ENCODE measurements at regions not wholly inside any gene's neighbourhood (a gene's known extent, or its start where the extent isn't known, plus 50 kb on each side); places are given as distances from the start of the nearest gene placed in this dataset.

DNA sequence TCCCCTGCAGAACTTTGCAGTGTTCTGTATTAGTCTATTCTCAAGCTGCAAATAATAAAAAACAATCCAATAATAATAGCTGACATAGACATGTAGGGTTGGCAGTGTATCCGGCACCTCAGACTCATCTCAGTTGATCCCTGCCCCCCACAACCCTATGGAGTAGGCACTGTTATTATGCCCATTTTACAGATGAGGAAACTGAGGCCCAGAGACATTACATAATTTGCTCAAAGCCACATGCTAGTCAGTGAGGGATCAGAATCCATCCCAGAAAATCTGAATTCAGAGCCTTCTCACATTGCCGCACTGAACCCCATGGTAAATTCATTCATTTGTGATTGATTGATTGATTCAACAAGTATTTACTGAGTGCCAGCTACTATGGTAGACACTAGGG, 226.6 kb upstream of the PWP1 start:
- no peak overlapping the region for H3K9ac ChIP-seq (ENCODE audit: low read depth in 1 of 2, low read length in 2 of 2)
- no peaks in the 10 kb centered on the region for H3K36me3 ChIP-seq (ENCODE audit: control insufficient read depth in 2 of 2, insufficient read depth in 2 of 2, low read length in 2 of 2)
- H3K4me3 ChIP-seq (ENCODE audit: low read length in 2 of 2), result no peak overlapping the region
- no peaks in the 10 kb centered on the region for H3K27me3 ChIP-seq (ENCODE audit: control insufficient read depth in 2 of 2, insufficient read depth in 2 of 2, low read length in 2 of 2)
- no peaks in the 10 kb centered on the region for H3K9me3 ChIP-seq (ENCODE audit: control insufficient read depth in 2 of 2, low read length in 2 of 2)
- no peak overlapping the region for H3K27ac ChIP-seq (ENCODE audit: low read depth in 2 of 2, low read length in 2 of 2)
- H3K4me1 ChIP-seq (ENCODE audit: control insufficient read depth in 2 of 2, insufficient read depth in 2 of 2, low read length in 2 of 2), result no peaks in the 10 kb centered on the region

DNA sequence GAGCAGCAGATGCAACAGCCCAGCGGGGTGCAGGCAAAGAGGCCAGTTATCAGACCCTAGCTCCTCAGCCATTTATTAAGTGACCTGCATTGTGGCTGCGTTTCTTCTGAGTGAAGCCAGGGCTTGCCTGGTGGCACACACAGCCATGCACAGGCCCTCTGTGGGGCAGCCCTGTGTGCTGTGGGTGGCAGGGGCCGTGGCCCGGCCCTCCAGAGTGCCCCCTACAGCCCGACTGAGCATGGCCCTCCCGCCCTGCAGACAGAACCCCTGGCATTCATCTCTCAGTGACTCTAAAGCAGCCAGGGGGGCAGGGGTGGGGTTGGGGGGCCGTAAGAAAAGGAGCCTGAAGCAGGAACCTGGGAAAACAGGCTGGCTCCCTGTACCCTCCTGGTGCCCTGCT, 226.0 kb upstream of the PWP1 start:
- Histone ChIP-seq H3K4me3 (ENCODE audit: low read length in 2 of 2) (no peak overlapping the region), H3K9me3 (ENCODE audit: control insufficient read depth in 2 of 2, low read length in 2 of 2) (no peaks in the 10 kb centered on the region), H3K27ac (ENCODE audit: low read depth in 2 of 2, low read length in 2 of 2) (no peak overlapping the region)

GRCh38 chr12:107461222-107461975, 224.2 kb upstream of the PWP1 start:
- H3K4me3 ChIP-seq (ENCODE audit: low read length in 2 of 2), result no peak overlapping the region

More for the DNA sequence above, 226.0 kb upstream of the PWP1 start:
- Histone ChIP-seq H3K4me1 (ENCODE audit: control insufficient read depth in 2 of 2, insufficient read depth in 2 of 2, low read length in 2 of 2) (no peaks in the 10 kb centered on the region), H3K27me3 (ENCODE audit: control insufficient read depth in 2 of 2, insufficient read depth in 2 of 2, low read length in 2 of 2) (no peaks in the 10 kb centered on the region), H3K36me3 (ENCODE audit: control insufficient read depth in 2 of 2, insufficient read depth in 2 of 2, low read length in 2 of 2) (no peaks in the 10 kb centered on the region), H3K9ac (ENCODE audit: low read depth in 1 of 2, low read length in 2 of 2) (no peak overlapping the region)

DNA sequence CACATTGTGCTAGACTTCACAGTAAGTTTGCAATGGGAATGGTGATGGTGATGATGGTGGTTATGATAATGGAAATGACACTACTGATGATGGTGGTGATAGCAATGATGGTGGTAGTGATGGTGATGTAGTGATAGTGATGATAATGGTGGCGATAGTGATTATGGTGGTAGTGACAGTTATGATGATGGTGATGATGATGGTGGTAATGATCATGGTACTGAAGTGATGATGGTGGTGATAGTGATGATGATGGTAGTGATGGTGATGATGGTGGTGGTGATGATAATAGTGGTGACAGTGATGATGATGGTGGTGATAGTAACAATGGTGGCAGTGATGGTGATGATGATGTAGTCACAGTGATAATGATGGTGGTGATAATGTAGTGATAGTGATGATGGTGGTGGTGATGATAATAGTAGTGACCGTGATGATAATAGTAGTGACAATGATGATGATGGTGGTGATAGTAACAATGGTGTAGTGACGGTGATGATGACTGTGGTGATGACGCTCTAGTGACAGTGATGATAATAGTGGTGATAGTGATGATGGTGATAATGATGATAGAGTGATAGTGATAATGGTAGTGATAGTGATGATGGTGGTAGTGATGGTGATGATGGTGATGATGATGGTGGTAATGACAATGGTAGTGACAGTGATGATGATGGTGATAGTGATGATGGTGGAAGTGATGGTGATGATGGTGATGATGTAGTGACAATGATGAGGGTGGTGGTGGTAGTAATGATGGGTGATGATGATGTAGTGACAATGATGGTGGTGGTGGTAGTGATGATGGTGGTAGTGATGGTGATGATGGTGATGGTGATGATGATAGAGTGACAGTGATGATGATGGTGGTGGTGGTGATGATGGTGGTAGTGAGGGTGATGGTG, 222.9 kb upstream of the PWP1 start:
- no peaks in the 10 kb centered on the region for H3K9me3 ChIP-seq (ENCODE audit: control insufficient read depth in 2 of 2, low read length in 2 of 2)
- no peak overlapping the region for H3K4me3 ChIP-seq (ENCODE audit: low read length in 2 of 2)
- no peak overlapping the region for H3K9ac ChIP-seq (ENCODE audit: low read depth in 1 of 2, low read length in 2 of 2)
- H3K27ac ChIP-seq (ENCODE audit: low read depth in 2 of 2, low read length in 2 of 2), result no peak overlapping the region
- H3K27me3 ChIP-seq (ENCODE audit: control insufficient read depth in 2 of 2, insufficient read depth in 2 of 2, low read length in 2 of 2), result no peaks in the 10 kb centered on the region
- H3K4me1 ChIP-seq (ENCODE audit: control insufficient read depth in 2 of 2, insufficient read depth in 2 of 2, low read length in 2 of 2), result no peaks in the 10 kb centered on the region
- no peaks in the 10 kb centered on the region for H3K36me3 ChIP-seq (ENCODE audit: control insufficient read depth in 2 of 2, insufficient read depth in 2 of 2, low read length in 2 of 2)

More at GRCh38 chr12:107461222-107461975, 224.2 kb upstream of the PWP1 start:
- Histone ChIP-seq H3K36me3 (ENCODE audit: control insufficient read depth in 2 of 2, insufficient read depth in 2 of 2, low read length in 2 of 2) (no peaks in the 10 kb centered on the region), H3K27ac (ENCODE audit: low read depth in 2 of 2, low read length in 2 of 2) (no peak overlapping the region), H3K9me3 (ENCODE audit: control insufficient read depth in 2 of 2, low read length in 2 of 2) (no peaks in the 10 kb centered on the region), H3K9ac (ENCODE audit: low read depth in 1 of 2, low read length in 2 of 2) (no peak overlapping the region), H3K27me3 (ENCODE audit: control insufficient read depth in 2 of 2, insufficient read depth in 2 of 2, low read length in 2 of 2) (no peaks in the 10 kb centered on the region), H3K4me1 (ENCODE audit: control insufficient read depth in 2 of 2, insufficient read depth in 2 of 2, low read length in 2 of 2) (no peaks in the 10 kb centered on the region)

- Histone ChIP-seq H3K27me3 (ENCODE audit: control insufficient read depth in 2 of 2, insufficient read depth in 2 of 2, low read length in 2 of 2) (no peaks in the 10 kb centered on the region), H3K9me3 (ENCODE audit: control insufficient read depth in 2 of 2, low read length in 2 of 2) (no peaks in the 10 kb centered on the region), H3K36me3 (ENCODE audit: control insufficient read depth in 2 of 2, insufficient read depth in 2 of 2, low read length in 2 of 2) (no peaks in the 10 kb centered on the region), H3K27ac (ENCODE audit: low read depth in 2 of 2, low read length in 2 of 2) (no peak overlapping the region), H3K9ac (ENCODE audit: low read depth in 1 of 2, low read length in 2 of 2) (no peak overlapping the region), H3K4me1 (ENCODE audit: control insufficient read depth in 2 of 2, insufficient read depth in 2 of 2, low read length in 2 of 2) (no peaks in the 10 kb centered on the region), H3K4me3 (ENCODE audit: low read length in 2 of 2) (no peak overlapping the region)
Observed at GRCh38 chr12:107464644-107465043, 221.0 kb upstream of the PWP1 start.

DNA sequence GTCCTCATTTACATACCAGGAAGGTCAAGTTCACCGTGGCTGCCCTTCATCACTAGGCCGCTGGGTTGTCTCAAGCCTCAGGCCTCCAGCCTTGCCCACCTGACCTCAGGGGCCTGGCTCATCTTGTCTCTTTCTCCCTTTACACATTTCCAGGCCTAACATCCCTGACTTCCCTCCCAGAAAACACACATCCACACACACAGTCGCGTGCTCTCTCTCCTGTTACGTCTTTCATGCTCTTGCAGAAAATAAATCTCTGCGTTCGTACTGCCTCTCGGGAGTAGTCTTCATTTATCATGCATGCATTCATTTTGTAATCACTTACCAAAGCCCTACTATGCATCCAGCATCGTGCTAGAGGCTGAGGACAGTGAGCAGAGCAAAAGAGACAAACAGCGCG, 220.0 kb upstream of the PWP1 start:
- H3K36me3 ChIP-seq (ENCODE audit: control insufficient read depth in 2 of 2, insufficient read depth in 2 of 2, low read length in 2 of 2), result no peaks in the 10 kb centered on the region
- no peak overlapping the region for H3K9ac ChIP-seq (ENCODE audit: low read depth in 1 of 2, low read length in 2 of 2)
- no peaks in the 10 kb centered on the region for H3K27me3 ChIP-seq (ENCODE audit: control insufficient read depth in 2 of 2, insufficient read depth in 2 of 2, low read length in 2 of 2)
- no peak overlapping the region for H3K4me3 ChIP-seq (ENCODE audit: low read length in 2 of 2)
- H3K27ac ChIP-seq (ENCODE audit: low read depth in 2 of 2, low read length in 2 of 2), result no peak overlapping the region
- no peaks in the 10 kb centered on the region for H3K9me3 ChIP-seq (ENCODE audit: control insufficient read depth in 2 of 2, low read length in 2 of 2)
- no peaks in the 10 kb centered on the region for H3K4me1 ChIP-seq (ENCODE audit: control insufficient read depth in 2 of 2, insufficient read depth in 2 of 2, low read length in 2 of 2)

DNA sequence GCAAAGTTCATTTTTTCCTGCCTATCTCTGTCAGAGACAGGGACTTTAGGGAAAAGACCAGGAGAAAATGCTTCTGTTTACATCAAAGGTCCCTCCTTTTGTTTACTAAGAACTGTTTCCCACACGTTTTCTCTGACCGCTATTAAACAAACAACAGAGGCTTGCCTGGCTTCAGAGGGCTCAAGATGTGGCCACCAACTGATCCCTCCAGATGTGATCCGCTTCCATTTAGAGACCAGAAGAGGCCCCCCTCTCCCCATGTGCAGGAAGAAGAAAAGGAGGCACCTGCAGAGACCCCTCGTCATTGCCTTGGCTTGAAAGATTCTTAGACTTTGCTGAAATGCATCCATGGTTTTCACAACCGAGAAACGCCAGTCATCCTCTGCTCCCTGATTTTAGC, 217.9 kb upstream of the PWP1 start:
- no peak overlapping the region for H3K9ac ChIP-seq (ENCODE audit: low read depth in 1 of 2, low read length in 2 of 2)
- no peaks in the 10 kb centered on the region for H3K27me3 ChIP-seq (ENCODE audit: control insufficient read depth in 2 of 2, insufficient read depth in 2 of 2, low read length in 2 of 2)
- H3K9me3 ChIP-seq (ENCODE audit: control insufficient read depth in 2 of 2, low read length in 2 of 2), result no peaks in the 10 kb centered on the region
- no peaks in the 10 kb centered on the region for H3K4me1 ChIP-seq (ENCODE audit: control insufficient read depth in 2 of 2, insufficient read depth in 2 of 2, low read length in 2 of 2)
- no peak overlapping the region for H3K27ac ChIP-seq (ENCODE audit: low read depth in 2 of 2, low read length in 2 of 2)
- no peak overlapping the region for H3K4me3 ChIP-seq (ENCODE audit: low read length in 2 of 2)
- H3K36me3 ChIP-seq (ENCODE audit: control insufficient read depth in 2 of 2, insufficient read depth in 2 of 2, low read length in 2 of 2), result no peaks in the 10 kb centered on the region

- Histone ChIP-seq H3K36me3 (ENCODE audit: control insufficient read depth in 2 of 2, insufficient read depth in 2 of 2, low read length in 2 of 2) (no peaks in the 10 kb centered on the region), H3K4me1 (ENCODE audit: control insufficient read depth in 2 of 2, insufficient read depth in 2 of 2, low read length in 2 of 2) (no peaks in the 10 kb centered on the region), H3K9ac (ENCODE audit: low read depth in 1 of 2, low read length in 2 of 2) (no peak overlapping the region), H3K4me3 (ENCODE audit: low read length in 2 of 2) (no peak overlapping the region), H3K9me3 (ENCODE audit: control insufficient read depth in 2 of 2, low read length in 2 of 2) (no peaks in the 10 kb centered on the region), H3K27me3 (ENCODE audit: control insufficient read depth in 2 of 2, insufficient read depth in 2 of 2, low read length in 2 of 2) (no peaks in the 10 kb centered on the region), H3K27ac (ENCODE audit: low read depth in 2 of 2, low read length in 2 of 2) (no peak overlapping the region)
Observed at GRCh38 chr12:107468182-107468581, 217.4 kb upstream of the PWP1 start.

GRCh38 chr12:107469011-107469410, 216.6 kb upstream of the PWP1 start:
- Histone ChIP-seq H3K36me3 (ENCODE audit: control insufficient read depth in 2 of 2, insufficient read depth in 2 of 2, low read length in 2 of 2) (no peaks in the 10 kb centered on the region), H3K27me3 (ENCODE audit: control insufficient read depth in 2 of 2, insufficient read depth in 2 of 2, low read length in 2 of 2) (no peaks in the 10 kb centered on the region), H3K4me3 (ENCODE audit: low read length in 2 of 2) (no peak overlapping the region), H3K27ac (ENCODE audit: low read depth in 2 of 2, low read length in 2 of 2) (no peak overlapping the region), H3K9me3 (ENCODE audit: control insufficient read depth in 2 of 2, low read length in 2 of 2) (no peaks in the 10 kb centered on the region), H3K4me1 (ENCODE audit: control insufficient read depth in 2 of 2, insufficient read depth in 2 of 2, low read length in 2 of 2) (no peaks in the 10 kb centered on the region), H3K9ac (ENCODE audit: low read depth in 1 of 2, low read length in 2 of 2) (no peak overlapping the region)

- Histone ChIP-seq H3K27ac (ENCODE audit: low read depth in 2 of 2, low read length in 2 of 2) (no peak overlapping the region), H3K9ac (ENCODE audit: low read depth in 1 of 2, low read length in 2 of 2) (no peak overlapping the region), H3K4me1 (ENCODE audit: control insufficient read depth in 2 of 2, insufficient read depth in 2 of 2, low read length in 2 of 2) (no peaks in the 10 kb centered on the region), H3K9me3 (ENCODE audit: control insufficient read depth in 2 of 2, low read length in 2 of 2) (no peaks in the 10 kb centered on the region), H3K4me3 (ENCODE audit: low read length in 2 of 2) (no peak overlapping the region), H3K36me3 (ENCODE audit: control insufficient read depth in 2 of 2, insufficient read depth in 2 of 2, low read length in 2 of 2) (no peaks in the 10 kb centered on the region), H3K27me3 (ENCODE audit: control insufficient read depth in 2 of 2, insufficient read depth in 2 of 2, low read length in 2 of 2) (no peaks in the 10 kb centered on the region)
Observed at GRCh38 chr12:107470645-107471044, 215.0 kb upstream of the PWP1 start.

Measured in mucosa of rectum (tissue), 2 donors.